Chondrocyte (in vitro differentiated cells): ENCODE measurements at regions not wholly inside any gene's neighbourhood (a gene's known extent, or its start where the extent isn't known, plus 50 kb on each side); places are given as distances from the start of the nearest gene placed in this dataset.

ENCODE experiments used
- DNase-seq: peaks from one replicate; pipeline ENCODE4 v3.0.0; 2021; ENCODE audit warnings: mixed read lengths, low spot score
- H3K27ac Mint-ChIP-seq: one replicate; pipeline ENCODE4 v1.8.0; 2021; ENCODE audit warnings: mild to moderate bottlenecking, moderate library complexity, mixed read lengths; ENCODE audit not compliant: unreplicated experiment
- H3K27me3 Mint-ChIP-seq: 2 replicates; pipeline ENCODE4 v1.8.0; 2021; ENCODE audit warnings: low read depth, mixed read lengths
- H3K36me3 Mint-ChIP-seq: 2 replicates; pipeline ENCODE4 v1.8.0; 2021; ENCODE audit warnings: low read depth, mixed read lengths
- H3K4me1 Mint-ChIP-seq: 2 replicates; pipeline ENCODE4 v1.8.0; 2021; ENCODE audit warnings: low read depth, mild to moderate bottlenecking, mixed read lengths
- H3K4me3 Mint-ChIP-seq: one replicate; pipeline ENCODE4 v1.8.0; 2021; ENCODE audit warnings: mild to moderate bottlenecking, moderate library complexity, mixed read lengths; ENCODE audit not compliant: unreplicated experiment
- H3K9me3 Mint-ChIP-seq: 2 replicates; pipeline ENCODE4 v1.8.0; 2021; ENCODE audit warnings: low read depth, mixed read lengths
- TF ChIP-seq, protein P1 (sequence below): fragments of 200-600 bp; sonication (generic); IDR thresholded peaks from 2 replicates; pipeline ENCODE4 v1.5.0; 2021; ENCODE audit warnings: antibody characterized with exemption, mild to moderate bottlenecking, moderate library complexity

DNA sequence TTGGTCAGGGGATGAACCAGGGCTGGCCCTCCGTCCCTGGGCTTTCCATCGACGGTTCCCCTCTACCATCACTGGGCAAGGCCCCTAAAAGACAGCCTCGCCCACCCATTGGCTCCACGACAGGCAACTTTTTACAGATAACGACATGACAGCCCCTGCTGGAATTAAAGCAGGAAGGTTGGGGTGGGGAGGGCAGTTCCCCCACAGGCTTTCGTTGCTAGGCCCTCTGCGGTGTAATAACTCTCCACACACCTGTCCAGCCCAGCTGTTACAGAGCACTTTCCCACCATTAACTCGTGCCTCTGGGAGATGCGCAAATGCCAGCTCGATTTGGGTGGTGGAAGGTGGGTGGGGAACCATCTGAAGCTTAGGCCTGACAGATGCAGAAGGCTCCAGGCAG, 264.2 kb upstream of the TLE3 start:
- no peak overlapping the region for H3K27ac Mint-ChIP-seq
- H3K4me3 Mint-ChIP-seq, result no peak overlapping the region
- H3K36me3 Mint-ChIP-seq, result peaks cover 1% of the 10 kb centered on the region
- H3K4me1 Mint-ChIP-seq, result no peaks in the 10 kb centered on the region
- peaks cover 34% of the 10 kb centered on the region for H3K27me3 Mint-ChIP-seq
- TF ChIP-seq, protein P1, sequence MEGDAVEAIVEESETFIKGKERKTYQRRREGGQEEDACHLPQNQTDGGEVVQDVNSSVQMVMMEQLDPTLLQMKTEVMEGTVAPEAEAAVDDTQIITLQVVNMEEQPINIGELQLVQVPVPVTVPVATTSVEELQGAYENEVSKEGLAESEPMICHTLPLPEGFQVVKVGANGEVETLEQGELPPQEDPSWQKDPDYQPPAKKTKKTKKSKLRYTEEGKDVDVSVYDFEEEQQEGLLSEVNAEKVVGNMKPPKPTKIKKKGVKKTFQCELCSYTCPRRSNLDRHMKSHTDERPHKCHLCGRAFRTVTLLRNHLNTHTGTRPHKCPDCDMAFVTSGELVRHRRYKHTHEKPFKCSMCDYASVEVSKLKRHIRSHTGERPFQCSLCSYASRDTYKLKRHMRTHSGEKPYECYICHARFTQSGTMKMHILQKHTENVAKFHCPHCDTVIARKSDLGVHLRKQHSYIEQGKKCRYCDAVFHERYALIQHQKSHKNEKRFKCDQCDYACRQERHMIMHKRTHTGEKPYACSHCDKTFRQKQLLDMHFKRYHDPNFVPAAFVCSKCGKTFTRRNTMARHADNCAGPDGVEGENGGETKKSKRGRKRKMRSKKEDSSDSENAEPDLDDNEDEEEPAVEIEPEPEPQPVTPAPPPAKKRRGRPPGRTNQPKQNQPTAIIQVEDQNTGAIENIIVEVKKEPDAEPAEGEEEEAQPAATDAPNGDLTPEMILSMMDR, result no peak
- DNase-seq, result no peak
- H3K9me3 Mint-ChIP-seq, result peaks cover under 1% of the 10 kb centered on the region

DNA sequence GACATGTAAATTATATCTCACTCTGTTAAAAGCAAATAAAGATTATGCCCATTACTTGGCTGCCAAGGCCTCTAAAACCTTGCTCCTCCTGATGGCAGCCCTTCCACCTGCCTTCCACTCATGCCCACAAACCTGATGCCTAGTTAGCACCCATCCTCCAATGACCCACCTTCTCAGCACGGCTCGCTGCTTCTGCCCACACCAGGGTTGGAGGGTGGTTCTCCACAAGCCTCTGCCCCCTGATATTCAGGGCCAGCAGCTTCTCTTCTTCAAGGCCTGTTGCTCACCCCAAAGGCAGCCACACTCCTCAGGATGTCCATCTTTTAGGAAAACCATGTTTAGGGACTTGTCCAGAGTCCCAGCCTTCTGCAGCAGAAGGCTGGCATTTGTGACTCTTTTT, 263.4 kb upstream of the TLE3 start:
- TF ChIP-seq, protein P1, result no peak
- Mint-ChIP-seq H3K4me3 (no peak overlapping the region), H3K9me3 (no peaks in the 10 kb centered on the region), H3K27me3 (peaks cover 34% of the 10 kb centered on the region), H3K36me3 (no peaks in the 10 kb centered on the region), H3K4me1 (no peaks in the 10 kb centered on the region), H3K27ac (no peak overlapping the region)
- no peak for DNase-seq

DNA sequence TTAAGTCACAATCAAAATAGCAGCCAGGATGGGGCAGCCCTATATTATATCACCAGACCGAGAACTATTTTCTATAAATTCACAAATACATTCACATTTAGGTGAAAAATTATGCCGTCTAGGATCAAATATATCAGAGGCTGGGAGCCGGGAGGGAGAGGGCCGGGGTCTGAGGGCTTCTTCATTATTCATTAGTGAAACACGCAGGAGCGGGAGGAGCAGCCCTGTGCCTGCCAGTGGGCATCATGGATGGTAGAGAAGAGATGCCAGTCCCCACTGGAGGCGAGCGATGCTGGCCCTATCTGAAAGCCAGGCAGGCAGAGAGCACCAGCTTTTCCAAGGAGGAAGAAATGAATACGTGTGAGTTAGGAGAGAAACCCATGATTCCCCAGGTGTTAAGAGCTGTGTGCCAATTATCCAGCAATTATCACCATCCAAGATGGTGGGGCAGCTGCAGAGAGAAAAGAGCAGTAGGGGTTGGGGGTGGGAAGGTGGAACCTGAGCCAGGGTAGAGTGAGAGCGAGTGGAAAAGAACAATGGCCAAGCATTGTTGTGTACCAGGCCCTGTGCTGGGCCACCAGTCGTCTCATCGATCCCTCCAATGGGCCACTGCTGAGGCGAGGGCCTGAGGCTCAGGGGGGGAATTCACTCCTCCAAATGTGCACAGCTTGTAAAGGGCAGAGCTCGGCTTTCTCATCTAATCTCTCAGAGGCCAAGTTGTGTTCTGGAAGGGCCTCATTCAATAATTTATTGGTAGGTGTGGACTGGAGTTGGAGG, 261.3 kb upstream of the TLE3 start:
- TF ChIP-seq, protein P1, result no peak
- H3K36me3 Mint-ChIP-seq, result no peaks in the 10 kb centered on the region
- H3K4me3 Mint-ChIP-seq, result no peak overlapping the region
- H3K4me1 Mint-ChIP-seq, result no peaks in the 10 kb centered on the region
- peaks cover 41% of the 10 kb centered on the region for H3K27me3 Mint-ChIP-seq
- no peaks in the 10 kb centered on the region for H3K9me3 Mint-ChIP-seq
- DNase-seq, result no peak
- no peak overlapping the region for H3K27ac Mint-ChIP-seq

DNA sequence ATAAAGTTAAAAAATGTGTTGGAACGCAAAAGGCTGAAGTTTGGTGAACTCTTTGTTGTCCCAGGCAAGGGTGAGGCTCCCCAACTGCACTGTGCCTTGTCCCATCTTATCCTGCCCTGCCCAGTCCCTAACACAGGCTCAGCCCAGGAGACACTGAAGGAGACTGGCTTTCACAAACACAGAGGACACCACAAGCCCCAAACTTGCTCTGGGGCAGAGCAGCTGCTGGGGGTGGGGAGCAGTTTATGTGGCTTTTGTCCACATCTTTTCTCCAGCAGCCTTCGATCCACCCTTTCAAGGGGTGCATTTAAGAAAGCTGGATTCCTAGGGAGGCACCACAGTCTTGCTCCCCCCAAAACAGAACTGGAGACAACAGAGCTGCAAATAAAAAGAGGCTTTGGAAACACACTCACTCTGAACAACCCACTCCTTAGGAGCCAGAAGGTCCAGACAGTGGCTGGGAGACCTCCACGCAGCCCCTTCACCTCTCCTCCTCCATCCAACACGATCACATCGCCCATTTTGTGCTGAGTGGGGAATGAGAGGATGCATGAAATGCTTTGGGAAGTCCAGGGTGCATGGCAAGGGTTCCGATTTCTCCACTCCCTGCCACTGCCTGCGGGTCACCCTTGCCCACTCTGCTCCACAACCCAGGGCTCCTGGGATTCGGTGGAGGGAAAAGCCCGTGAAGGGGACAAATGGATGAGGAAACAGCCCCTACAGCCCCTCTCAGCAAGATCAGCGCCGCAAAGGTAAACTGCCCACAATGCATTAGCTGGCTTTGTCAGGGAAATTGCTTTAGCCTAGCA, 260.5 kb upstream of the TLE3 start:
- no peak for DNase-seq
- Mint-ChIP-seq H3K27me3 (peaks cover 37% of the 10 kb centered on the region), H3K36me3 (no peaks in the 10 kb centered on the region), H3K27ac (no peak overlapping the region), H3K4me1 (no peaks in the 10 kb centered on the region), H3K9me3 (no peaks in the 10 kb centered on the region), H3K4me3 (no peak overlapping the region)
- TF ChIP-seq, protein P1, result no peak

DNA sequence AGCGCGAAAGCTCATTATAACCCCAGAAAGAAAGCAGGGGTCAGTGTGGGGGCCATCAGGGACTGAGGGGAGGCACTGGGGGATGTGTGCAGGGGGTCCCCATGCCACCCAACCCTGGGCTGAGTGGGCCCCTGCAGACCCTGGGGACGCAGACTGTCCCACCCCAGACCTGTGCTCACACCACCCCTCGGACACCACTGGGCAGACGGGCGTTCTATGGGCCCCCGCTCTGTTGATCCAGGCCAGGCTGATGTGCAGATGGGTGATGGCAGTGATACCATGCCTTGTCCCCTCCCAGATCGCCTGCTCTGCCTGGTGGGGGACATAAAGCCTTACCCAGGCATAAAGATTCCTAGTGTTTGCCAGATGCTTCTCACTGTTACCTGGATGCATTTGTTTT, 259.7 kb upstream of the TLE3 start:
- no peak overlapping the region for H3K27ac Mint-ChIP-seq
- H3K4me3 Mint-ChIP-seq, result no peak overlapping the region
- peaks cover 45% of the 10 kb centered on the region for H3K27me3 Mint-ChIP-seq
- H3K4me1 Mint-ChIP-seq, result no peaks in the 10 kb centered on the region
- no peak for DNase-seq
- TF ChIP-seq, protein P1, result no peak
- H3K9me3 Mint-ChIP-seq, result no peaks in the 10 kb centered on the region
- H3K36me3 Mint-ChIP-seq, result no peaks in the 10 kb centered on the region
